NCI-H345 (cell line): ENCODE measurements at regions not wholly inside any gene's neighbourhood (a gene's known extent, or its start where the extent isn't known, plus 50 kb on each side); places are given as distances from the start of the nearest gene placed in this dataset.

Experiments
- DNase-seq: peaks from one replicate; lab custom pipeline; 2025; lab: John Stamatoyannopoulos, UW

GRCh38 chr13:34553376-34553775, 388.7 kb upstream of the NBEA start:
- DNase-seq, result no peak

GRCh38 chr13:34555988-34556387, 386.1 kb upstream of the NBEA start:
- DNase-seq, result no peak

GRCh38 chr13:34561033-34561432, 381.0 kb upstream of the NBEA start:
- DNase-seq, result no peak

GRCh38 chr13:34567597-34567996, 374.5 kb upstream of the NBEA start:
- no peak for DNase-seq

GRCh38 chr13:34570698-34571353, 371.2 kb upstream of the NBEA start:
- DNase-seq, result no peak

- DNase-seq, result no peak
Observed at GRCh38 chr13:34571716-34572115, 370.4 kb upstream of the NBEA start.

- DNase-seq, result no peak
Observed at GRCh38 chr13:34577051-34577450, 365.0 kb upstream of the NBEA start.

GRCh38 chr13:34578471-34578870, 363.6 kb upstream of the NBEA start:
- DNase-seq, result no peak

GRCh38 chr13:34578917-34579316, 363.2 kb upstream of the NBEA start:
- DNase-seq, result no peak

- DNase-seq, result no peak
Observed at GRCh38 chr13:34583181-34583580, 358.9 kb upstream of the NBEA start.

- no peak for DNase-seq
Observed at GRCh38 chr13:34587576-34587975, 354.5 kb upstream of the NBEA start.

GRCh38 chr13:34588362-34588761, 353.7 kb upstream of the NBEA start:
- no peak for DNase-seq

- DNase-seq, result no peak
Observed at GRCh38 chr13:34589581-34589980, 352.5 kb upstream of the NBEA start.

- no peak for DNase-seq
Observed at GRCh38 chr13:34591129-34591528, 350.9 kb upstream of the NBEA start.

GRCh38 chr13:34591900-34592529, 350.1 kb upstream of the NBEA start:
- no peak for DNase-seq

GRCh38 chr13:34593658-34594057, 348.4 kb upstream of the NBEA start:
- DNase-seq, result no peak

GRCh38 chr13:34594507-34594906, 347.6 kb upstream of the NBEA start:
- DNase-seq, result no peak

GRCh38 chr13:34608331-34608730, 333.7 kb upstream of the NBEA start:
- no peak for DNase-seq

GRCh38 chr13:34611671-34612070, 330.4 kb upstream of the NBEA start:
- no peak for DNase-seq

- DNase-seq, result no peak
Observed at GRCh38 chr13:34617473-34618083, 324.5 kb upstream of the NBEA start.

GRCh38 chr13:34618654-34619053, 323.4 kb upstream of the NBEA start:
- no peak for DNase-seq

GRCh38 chr13:34619326-34619725, 322.7 kb upstream of the NBEA start:
- no peak for DNase-seq

GRCh38 chr13:34620074-34620850, 321.8 kb upstream of the NBEA start:
- DNase-seq, result no peak
